ENCODE measurements at regions not wholly inside any gene's neighbourhood (a gene's known extent, or its start where the extent isn't known, plus 50 kb on each side); places are given as distances from the start of the nearest gene placed in this dataset.

- DNase-seq = no peak
- Histone ChIP-seq H3K36me3 (no peaks in the 10 kb centered on the region), H3K9me3 (no peaks in the 10 kb centered on the region), H3K27me3 (no peaks in the 10 kb centered on the region), H3K4me3 (ENCODE audit: low read depth, low read length) (no peak overlapping the region), H3K4me1 (peaks cover 10% of the 10 kb centered on the region)
- no peak for TF ChIP-seq CTCF (IDR thresholded peaks at IDR 0.05; ENCODE audit: low read depth, low read length)
These were observed 59.8 kb upstream of the SIPA1L2 start for GRCh38 chr1:232689711-232690110.

- H3K36me3 ChIP-seq = no peaks in the 10 kb centered on the region
- TF ChIP-seq CTCF (IDR thresholded peaks at IDR 0.05; ENCODE audit: low read depth, low read length) = no peak
These were observed 60.5 kb upstream of the SIPA1L2 start for GRCh38 chr1:232690285-232690935.

GRCh38 chr1:232694475-232694874 is 64.5 kb upstream of the SIPA1L2 start:
- no peak for TF ChIP-seq CTCF (IDR thresholded peaks at IDR 0.05; ENCODE audit: low read depth, low read length)
- no peak for DNase-seq
- H3K9me3 ChIP-seq = no peaks in the 10 kb centered on the region
- no peaks in the 10 kb centered on the region for H3K27me3 ChIP-seq
- H3K36me3 ChIP-seq = no peaks in the 10 kb centered on the region
- H3K4me3 ChIP-seq (ENCODE audit: low read depth, low read length) = no peak overlapping the region
- H3K4me1 ChIP-seq = no peaks in the 10 kb centered on the region

More at GRCh38 chr1:232690285-232690935, 60.5 kb upstream of the SIPA1L2 start:
- Histone ChIP-seq H3K4me3 (ENCODE audit: low read depth, low read length) (no peak overlapping the region), H3K4me1 (peaks cover 10% of the 10 kb centered on the region), H3K27me3 (no peaks in the 10 kb centered on the region), H3K9me3 (no peaks in the 10 kb centered on the region)
- no peak for DNase-seq

GRCh38 chr1:232695621-232696385 is 65.9 kb upstream of the SIPA1L2 start:
- no peak for DNase-seq

GRCh38 chr1:232696466-232696865 is 66.5 kb upstream of the SIPA1L2 start:
- Histone ChIP-seq H3K9me3 (no peaks in the 10 kb centered on the region), H3K36me3 (no peaks in the 10 kb centered on the region), H3K27me3 (no peaks in the 10 kb centered on the region), H3K4me3 (ENCODE audit: low read depth, low read length) (no peak overlapping the region), H3K4me1 (no peaks in the 10 kb centered on the region)
- DNase-seq = no peak
- TF ChIP-seq CTCF (IDR thresholded peaks at IDR 0.05; ENCODE audit: low read depth, low read length) = no peak

More at GRCh38 chr1:232695621-232696385, 65.9 kb upstream of the SIPA1L2 start:
- no peaks in the 10 kb centered on the region for H3K9me3 ChIP-seq
- H3K4me1 ChIP-seq = no peaks in the 10 kb centered on the region
- no peaks in the 10 kb centered on the region for H3K36me3 ChIP-seq
- TF ChIP-seq CTCF (IDR thresholded peaks at IDR 0.05; ENCODE audit: low read depth, low read length) = no peak
- H3K4me3 ChIP-seq (ENCODE audit: low read depth, low read length) = no peak overlapping the region
- H3K27me3 ChIP-seq = no peaks in the 10 kb centered on the region

Data from BE2C (cell line).